NCI-H2029 (cell line): ENCODE measurements at regions not wholly inside any gene's neighbourhood (a gene's known extent, or its start where the extent isn't known, plus 50 kb on each side); places are given as distances from the start of the nearest gene placed in this dataset.

Experiments
- DNase-seq: peaks from one replicate; lab custom pipeline; 2025; lab: John Stamatoyannopoulos, UW

DNA sequence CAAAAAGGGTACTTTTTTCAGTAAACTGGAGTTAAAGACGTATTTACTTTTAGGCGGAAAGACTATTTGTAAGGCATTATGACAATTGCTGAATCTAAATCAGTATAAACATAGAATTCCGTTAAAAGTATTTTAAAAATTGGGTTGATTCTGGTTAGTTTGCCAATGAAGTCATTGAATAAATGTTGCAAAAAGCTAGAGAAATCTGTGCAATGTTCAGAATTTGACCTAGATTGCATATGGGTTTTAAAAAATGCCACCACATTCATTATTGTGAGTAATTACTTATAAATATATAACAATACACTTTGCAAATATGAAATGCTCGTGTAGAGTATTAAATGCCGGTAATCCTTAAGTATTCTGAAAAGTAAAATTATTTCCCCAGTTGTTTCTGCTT, 116.5 kb upstream of the EEF1E1 start:
- no peak for DNase-seq

DNA sequence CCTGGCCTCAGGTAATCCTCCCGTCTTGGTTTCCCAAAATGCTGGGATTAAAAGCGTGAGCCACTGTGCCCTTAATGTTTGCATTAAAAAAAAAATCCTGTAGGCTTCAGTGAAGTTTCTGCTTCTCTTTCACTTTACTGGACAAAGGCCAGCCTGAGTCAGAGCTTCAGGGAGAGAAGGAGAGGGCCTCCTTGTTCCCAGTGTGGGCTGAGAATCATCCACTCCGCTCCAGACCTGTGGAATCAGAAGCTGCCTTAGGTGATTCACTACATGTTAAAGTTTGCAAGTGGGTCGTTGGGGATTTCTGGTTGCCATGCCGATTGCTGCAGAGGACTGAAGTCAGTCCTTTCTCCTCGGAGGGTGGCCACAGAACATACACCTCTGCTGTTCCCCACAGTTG, 113.3 kb upstream of the EEF1E1 start:
- no peak for DNase-seq

DNA sequence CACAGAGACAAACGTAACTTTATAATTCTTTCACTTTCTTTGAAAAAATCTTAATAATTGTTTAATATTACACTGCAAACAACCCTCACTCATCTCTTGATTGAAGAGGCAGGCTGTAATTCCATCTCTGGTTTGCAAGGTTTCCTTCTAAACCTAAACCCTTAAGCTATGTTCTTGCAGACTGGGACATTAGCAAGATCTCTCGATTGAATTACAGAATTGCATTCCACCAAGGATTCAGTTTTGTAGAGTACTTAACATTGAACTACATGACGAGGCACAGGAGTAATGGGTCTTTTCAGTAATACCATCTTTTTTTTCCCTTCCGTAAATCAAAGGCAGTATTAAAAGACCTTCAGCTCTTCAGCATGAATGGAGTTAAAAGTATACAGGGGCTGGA, 111.6 kb upstream of the EEF1E1 start:
- no peak for DNase-seq

DNA sequence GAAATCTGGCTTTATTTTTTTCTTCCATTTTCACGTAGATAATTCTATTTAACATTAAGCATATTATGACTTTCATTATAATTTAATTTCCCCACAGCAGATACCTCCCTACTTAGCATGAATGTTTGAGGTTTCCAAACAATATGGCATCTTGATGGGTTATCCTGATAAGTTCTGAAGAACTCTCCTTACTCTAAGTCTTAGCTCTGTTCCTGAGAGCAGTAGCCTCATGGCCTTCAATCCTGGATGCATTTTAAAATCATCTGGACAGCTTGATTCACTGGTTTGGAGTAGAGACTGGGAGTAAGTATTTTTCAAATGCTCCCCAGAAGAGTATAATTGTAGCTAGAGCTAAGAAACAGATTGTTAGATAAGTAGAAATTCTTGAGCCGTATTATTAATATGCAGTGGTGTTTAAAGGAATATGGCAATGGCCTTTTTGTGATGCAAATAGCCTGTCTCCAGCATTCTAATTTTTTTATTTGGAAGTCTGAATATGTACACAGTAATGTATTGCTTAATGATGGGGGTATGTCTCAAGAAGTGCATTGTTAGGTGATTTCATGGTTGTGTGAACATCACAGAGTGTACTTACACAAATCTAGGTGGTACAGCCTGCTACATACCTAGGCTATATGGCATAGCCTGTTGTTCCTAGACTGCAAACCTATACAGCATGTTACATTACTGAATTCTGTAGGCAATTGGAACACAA, 110.5 kb upstream of the EEF1E1 start:
- DNase-seq: no peak

DNA sequence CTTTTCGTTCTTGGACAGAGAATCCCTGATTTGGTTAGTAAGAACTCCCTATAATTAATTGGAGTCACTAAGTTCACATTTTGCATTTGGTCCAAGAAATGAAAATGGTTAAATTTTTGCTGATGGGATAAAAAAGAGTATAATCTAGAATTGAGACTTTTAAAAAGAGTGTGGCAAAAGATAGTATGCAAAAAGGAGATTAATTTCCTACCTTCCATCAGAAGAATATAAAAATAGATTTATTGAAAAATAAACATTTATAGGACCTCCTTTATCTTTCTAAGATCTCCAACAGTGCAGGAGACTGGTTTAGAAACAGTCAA, 105.5 kb upstream of the EEF1E1 start:
- DNase-seq: no peak

DNA sequence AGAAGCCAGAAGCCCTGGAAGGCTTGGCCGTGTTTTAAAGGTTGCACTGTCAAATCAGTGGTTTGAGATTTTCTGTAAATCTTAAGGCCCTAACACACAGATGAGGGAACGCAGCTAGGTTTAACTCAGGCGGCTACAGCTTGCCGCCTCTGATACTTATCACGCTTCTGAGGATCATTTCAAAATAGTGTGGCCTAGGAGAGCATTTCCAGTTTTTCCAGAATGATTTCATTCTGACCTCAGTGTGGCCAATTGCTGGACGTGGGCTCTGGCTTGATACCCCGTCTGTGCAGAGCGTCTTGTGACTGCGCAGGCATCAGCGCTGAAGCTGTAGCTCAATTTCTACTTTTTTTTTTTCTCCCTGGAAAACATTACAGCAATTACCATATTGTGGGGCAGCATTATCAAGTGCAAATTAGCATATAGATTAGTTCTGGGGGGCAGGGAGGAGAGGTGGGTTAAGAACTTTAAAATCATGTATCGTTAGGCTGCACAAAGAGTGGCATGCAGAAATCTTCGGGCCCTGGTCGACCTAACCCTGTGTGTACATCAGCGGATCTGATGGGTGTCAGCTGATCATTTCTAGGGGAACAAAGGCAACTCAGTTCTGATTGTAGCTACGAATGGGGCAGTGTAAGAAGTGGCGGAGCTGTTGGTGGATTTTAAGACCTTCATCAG, 105.0 kb upstream of the EEF1E1 start:
- no peak for DNase-seq

DNA sequence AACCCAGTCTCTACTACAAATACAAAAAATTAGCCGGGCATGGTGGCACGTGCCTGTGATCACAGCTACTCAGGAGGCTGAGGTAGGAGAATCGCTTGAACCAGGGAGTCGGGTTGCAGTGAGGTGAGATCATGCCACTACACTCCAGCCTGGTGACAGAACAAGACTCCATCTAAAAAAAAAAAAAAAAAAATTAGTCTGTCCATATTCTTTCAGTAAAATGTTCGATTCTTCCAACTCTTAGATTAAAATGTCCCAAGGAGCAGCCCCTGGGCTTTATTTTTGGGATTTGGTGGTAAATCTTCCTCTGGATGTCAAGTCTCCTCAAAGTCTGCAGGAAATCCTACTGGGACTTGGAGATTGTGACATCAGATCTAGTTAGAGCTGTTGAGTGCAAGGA, 101.0 kb upstream of the EEF1E1 start:
- no peak for DNase-seq

DNA sequence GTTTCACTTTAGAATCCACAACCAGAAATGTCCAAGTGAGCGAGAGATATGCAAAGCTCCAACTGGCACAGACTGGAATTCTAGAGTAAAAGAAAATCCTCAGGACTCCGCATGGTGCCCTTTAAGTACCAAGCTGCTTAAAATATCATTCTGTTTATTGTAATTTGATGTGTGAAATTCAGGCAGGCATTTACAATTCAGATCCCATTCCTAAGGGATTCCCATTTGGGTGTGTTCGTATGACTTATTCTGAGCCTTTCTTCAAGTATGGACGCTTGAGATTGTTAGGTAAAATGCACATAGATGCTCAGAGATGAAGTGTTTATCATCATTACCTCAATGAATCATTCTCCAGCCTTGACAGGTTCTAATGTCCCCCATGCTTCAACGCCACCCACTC, 99.3 kb upstream of the EEF1E1 start:
- no peak for DNase-seq

DNA sequence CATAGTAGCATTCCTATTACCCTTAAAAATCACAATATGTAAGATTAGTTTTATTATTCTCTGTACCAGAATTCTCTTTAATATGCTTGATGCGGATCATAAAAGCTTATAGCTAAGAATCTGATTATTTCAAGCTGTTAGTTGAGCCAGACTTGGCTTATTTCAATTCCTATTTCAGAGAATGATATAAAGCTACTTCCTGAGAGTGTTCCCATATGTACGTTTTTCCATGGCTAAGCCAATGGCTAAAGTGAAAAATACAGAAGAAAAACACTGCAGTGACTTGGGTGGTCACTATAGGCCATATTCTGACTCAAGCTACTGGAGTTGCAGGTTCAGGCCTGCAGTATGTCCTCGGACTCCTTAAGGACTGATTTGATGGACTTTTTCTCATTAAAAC, 97.9 kb upstream of the EEF1E1 start:
- no peak for DNase-seq

DNA sequence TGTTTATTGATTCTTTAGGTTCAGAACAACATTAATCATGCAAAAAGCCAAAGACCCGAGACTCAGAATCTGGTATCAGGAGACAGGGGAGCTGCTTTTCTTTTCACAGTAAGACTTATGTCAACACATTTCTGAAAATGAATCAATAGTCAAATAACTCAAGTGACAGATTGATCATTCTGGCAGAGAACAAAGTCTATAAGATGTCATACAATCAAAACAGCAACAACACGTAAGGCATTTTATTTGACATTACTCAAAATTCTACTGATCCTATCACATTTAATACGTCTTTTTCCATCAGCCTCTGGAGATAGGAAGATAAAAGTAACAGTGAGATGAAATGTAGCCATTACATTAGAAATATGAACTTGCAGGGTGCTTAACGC, 93.4 kb upstream of the EEF1E1 start:
- no peak for DNase-seq

DNA sequence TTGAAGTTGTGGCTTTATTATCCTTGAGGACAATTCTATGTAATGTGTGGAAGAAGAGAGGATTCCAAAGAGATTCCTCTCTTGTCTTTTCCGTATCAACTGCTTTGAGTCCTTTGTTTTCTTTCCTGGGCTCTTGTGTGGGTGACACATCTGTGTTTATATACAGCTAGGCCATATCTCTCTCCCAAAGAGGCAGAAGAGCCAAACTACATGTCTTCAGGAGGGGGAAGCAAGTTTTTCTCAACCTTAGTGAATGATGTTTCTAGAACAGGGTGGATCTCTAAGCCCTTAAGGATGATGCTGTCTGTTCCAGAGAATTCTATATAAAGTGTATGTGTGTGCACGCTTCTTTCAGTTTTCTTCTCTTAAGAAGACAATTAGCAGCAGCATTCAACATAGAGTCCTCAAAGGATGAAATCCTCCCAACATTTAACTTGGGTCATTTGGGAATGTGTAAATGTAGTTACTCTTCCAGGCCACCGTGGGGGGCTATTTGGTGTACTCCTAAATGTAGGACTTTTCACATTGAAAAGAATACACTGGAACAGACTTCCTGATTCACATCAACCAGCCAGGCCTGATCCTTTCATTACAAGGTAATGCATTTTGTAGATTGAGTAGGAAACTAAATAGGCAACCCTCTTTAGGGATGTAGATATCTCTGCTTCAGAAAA, 92.8 kb upstream of the EEF1E1 start:
- peak; percentile 17 for DNase-seq

DNA sequence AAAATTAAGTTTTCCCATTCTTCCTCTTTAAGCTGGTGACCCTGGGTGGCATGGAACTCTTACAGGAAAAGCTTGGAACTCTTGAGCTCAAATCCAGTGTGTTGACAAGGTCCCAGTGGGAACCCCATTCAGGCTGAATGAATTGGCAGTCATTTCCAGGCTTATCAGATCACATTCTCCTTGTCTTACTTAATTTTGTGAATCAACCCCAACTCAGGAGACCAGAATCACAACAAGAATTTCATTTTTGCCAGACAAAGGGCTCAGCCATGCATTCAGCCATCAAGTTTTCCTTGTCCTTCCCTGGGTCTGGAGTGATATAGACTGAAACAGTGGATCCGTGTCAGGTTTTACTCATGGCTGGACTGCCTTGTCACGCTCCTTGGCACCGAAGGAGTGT, 92.1 kb upstream of the EEF1E1 start:
- no peak for DNase-seq

DNA sequence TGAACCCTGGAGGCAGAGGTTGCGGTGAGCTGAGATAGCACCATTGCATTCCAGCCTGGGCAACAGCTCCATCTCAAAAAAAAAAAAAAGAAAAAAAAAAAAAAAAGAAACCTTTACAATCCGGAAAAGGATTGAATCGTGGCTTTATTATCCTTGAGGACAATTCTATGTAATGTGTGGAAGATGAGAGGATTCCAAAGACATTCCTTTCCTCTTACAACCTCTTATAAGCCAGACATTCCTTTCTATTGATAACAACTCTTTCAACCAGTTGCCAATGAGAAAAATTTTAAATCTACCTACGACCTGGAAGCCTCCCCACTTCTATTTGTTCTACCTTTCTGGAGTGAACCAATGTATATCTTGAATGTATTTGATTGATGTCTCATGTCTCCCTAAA, 91.2 kb upstream of the EEF1E1 start:
- DNase-seq: no peak

DNA sequence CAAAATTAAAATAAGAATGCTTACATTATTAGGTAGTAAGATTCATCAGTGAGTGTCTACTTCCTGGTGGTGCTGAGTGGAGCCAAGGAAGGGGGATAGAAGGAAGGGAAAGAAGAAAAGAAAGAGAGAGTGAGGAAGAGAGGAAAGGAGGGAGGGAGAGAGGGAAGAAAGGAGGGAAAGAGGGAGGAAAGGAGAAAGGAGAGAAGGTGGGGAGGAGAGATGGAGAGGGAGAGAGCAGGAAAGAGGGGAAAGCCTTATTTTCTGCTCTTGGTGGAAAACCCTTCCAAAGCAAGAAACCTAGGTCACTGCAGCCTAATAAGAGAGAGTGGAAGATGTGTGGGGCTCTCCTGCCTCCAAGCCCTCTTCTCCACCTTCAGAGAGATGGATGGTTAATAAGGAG, 90.2 kb upstream of the EEF1E1 start:
- DNase-seq: no peak

DNA sequence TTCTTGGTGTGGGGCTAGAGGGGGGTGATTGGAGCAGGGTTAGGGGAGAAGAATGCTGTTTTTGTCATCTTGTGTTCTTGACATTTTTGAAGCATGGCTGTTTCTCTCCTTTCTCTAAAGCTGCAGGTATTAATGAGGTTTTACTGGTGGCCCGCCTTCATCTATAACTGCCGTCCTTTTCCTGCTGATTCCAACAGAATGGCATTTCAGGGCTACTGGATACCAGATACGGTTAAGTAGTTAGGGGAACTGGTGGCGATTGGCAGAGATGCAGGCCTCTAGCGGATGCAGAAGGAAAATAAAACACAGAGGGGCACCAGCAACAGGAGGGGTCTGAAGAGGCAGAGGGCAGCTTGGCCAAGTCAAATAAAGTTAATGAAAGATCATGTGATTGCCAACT, 89.7 kb upstream of the EEF1E1 start:
- no peak for DNase-seq

DNA sequence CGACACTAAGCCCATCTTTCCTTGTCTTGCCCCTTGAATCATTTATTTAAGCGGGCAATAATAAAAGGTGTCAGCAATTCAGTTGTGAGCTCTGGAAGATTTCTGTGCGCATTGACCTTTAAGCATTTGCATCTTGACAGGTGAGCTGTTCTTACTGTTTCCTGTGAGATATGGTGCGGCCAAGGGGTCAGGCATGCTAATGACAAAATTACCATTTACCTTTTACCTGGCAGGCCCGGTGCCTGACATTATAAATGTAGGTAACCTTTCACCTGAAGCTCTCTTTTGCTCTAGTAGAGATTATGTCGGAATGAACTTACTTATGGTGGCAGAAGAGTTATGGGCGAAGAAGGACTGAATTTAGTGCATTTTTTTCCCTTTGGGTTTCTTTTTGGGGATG, 89.3 kb upstream of the EEF1E1 start:
- DNase-seq: no peak

DNA sequence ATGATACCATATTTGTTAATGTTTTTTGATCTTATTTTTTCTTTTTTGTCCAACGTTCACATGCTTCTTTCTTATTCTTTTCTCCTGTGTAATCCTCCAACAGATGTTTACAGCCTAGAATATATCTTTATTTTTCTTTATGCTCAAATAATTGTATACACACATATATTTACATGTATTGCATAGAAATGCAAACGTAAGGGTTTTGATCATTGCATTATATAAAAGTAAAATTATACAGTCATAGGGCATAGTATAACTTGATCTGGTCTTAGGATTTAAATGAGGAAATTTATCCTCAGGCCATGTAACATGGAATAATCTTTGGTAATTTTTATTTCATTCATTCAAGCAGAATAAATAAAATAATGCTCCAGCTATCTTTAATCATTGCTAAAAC, 84.9 kb upstream of the EEF1E1 start:
- no peak for DNase-seq

DNA sequence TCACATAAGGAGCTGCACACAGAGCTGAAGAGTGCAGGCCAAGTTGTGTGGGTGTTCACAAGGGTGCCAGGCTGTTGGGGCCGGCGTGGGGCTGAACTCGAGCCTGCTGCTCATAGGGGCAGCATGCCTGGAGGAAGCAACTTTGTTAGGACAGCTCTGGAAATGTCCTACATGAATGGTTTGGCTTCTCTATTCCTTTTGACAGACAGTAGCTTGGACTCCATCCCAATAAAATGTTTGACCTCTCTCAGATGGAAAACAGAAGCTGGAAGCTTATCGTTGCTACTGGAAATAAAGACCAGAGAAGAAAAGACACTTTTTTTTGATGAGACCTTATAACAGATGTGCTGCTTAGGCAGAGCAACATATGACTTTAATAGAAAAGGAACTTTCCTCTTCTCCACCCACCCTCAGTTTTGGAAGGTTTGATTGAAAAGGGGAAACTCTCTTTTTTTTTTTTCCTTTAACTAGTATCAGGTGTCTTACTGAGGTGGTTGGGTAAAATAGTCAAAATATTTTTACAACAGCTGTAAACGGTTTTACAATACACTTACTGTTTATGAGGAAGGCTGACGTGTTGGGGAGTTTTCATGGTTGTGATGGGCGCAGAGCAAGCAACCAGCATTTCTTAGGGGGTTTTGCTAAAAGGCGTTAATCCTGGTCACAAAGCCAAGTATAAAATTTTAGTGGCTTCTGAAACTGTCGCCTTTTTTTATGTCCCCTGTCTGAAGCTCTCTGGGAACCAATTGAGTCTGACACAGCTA, 80.7 kb upstream of the EEF1E1 start:
- DNase-seq: no peak

DNA sequence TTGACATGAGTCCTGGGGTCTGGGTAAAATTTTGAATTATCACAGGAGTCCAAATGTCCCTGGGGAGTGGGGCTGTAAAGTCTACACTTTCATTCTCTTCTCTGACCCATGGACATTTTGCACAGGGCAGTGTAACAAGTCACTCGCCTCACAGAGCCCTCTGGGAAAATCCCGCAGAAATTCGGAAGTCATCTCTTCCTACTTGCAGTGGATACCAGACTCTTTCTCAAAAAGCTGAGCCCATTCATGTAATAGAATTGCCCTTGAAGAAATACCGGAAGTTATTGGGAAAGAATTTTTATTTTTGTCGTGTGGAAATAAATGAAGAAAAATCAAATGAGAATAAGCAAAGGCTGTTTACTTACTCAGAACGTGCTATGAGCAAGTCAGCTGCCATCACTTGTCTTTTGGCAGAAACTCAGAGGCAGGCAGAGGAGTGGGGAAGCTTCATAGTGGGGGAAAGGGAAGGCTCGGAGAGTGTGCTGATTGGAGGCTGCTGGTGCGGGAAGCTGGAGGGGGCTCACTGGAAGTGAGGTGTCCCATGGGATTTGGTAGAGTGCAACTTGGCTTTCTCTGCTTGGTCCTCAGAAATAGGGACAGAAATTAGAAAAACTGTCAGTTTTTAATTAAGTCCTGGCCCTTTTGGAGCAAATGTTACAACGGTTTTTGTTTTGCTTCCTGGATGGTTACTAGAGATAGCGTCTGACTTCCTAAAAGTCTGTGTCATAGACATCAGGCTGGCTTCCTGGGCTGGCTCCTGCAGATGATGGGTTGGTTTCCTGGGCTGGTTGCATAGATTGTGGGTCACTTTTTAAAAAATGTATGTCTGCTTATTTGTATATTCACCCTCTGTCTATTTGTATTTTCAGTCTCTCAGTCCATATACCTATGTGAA, 79.8 kb upstream of the EEF1E1 start:
- DNase-seq: no peak

DNA sequence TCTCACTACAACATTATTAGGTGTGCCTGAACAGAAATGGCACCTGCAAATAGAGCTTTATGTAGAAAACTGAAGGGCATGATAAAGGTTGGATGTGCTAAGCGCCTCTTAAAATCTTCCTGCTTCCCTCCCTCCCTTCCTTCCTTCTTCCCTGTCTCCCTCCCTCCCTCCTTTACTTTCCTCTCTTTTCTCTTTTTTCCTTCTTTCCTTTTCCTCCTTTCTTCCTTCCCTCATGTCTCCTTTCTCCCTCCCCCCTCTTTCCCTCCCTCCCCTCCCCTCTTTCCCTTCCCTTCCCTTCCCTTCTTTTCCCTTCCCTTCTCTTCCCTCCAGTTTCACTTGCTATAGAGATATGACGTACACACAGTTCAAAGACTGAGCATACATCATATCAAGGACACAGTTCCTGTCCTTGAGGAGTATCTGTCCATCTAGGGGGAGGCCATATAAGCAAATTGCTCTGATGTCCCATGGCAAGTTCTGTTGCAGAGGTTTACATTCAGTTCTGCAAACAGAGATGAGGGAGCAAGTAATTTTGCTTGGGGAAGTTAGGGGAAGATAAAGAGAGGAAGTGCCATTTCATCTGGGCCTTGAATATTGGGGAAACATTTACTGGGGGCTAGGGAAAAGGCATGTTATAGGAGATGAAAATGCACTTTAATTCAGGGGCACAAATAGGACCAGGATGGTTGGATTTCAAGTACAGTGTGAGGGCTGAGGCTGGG, 79.0 kb upstream of the EEF1E1 start:
- no peak for DNase-seq
